HepG2 (cell line): ENCODE measurements at regions not wholly inside any gene's neighbourhood (a gene's known extent, or its start where the extent isn't known, plus 50 kb on each side); places are given as distances from the start of the nearest gene placed in this dataset.

Source experiments
- ATAC-seq: fragments of 200-7000 bp; cut with Tn5 transposase; 3 replicates; pipeline ENCODE4 v1.9.1; 2020; ENCODE audit warnings: mild to moderate bottlenecking, moderate library complexity
- BruUV-seq: library from RNA; stranded (reverse); fragments of 400-500 nt; replicated peaks from 2 replicates; lab custom pipeline; 2021; lab: Mats Ljungman, UMichigan
- CTCF ChIA-PET: fragments of 300-600 bp; formaldehyde crosslinking; extraction: SDS; loops from one replicate; lab custom pipeline; 2021; ENCODE audit warnings: low total read pairs, inconsistent platforms, low intra/inter-chr PET ratio; lab: Yijun Ruan, JAX
- POLR2A ChIA-PET: fragments of 350-600 bp; sonication (Branson Sonifier 250); formaldehyde crosslinking; loops from one replicate; lab custom pipeline; 2020; ENCODE audit warnings: antibody characterized with exemption, inconsistent platforms; lab: Yijun Ruan, JAX
- DNase-seq: peaks from one replicate; pipeline ENCODE4 v3.0.0-alpha.2; 2015; ENCODE audit warnings: low spot score
- FAIRE-seq: peaks from 3 replicates; lab custom pipeline; 2011; peaks lifted over from hg19 to GRCh38; lab: Jason Lieb, UNC
- H2AFZ ChIP-seq: one replicate; pipeline ENCODE4 v1.6.1; 2011; ENCODE audit warnings: low read length, inconsistent platforms
- H3K27ac ChIP-seq: fragments of 300-600 bp; 3 replicates; pipeline ENCODE4 v1.8.0; 2011; ENCODE audit warnings: mixed run types, mild to moderate bottlenecking, mixed read lengths, low read length, inconsistent platforms; ENCODE audit not compliant: insufficient read depth; ENCODE audit errors: extremely low read length
- H3K27me3 ChIP-seq, 2 experiments: fragments of 200-600 bp in 1 of 2; 2 replicates in 1 of 2; 3 replicates in 1 of 2; pipeline versions ENCODE4 v1.6.0 to v1.8.0; 2011; ENCODE audit warnings: low read length in 2 of 2, mild to moderate bottlenecking in 2 of 2, moderate library complexity in 2 of 2, inconsistent platforms in 1 of 2; ENCODE audit not compliant: insufficient read depth in 2 of 2, control insufficient read depth in 1 of 2
- H3K36me3 ChIP-seq, 2 experiments: fragments of 200-600 bp in 1 of 2; replicated peaks in 1 of 2; 2 replicates in 1 of 2; 3 replicates in 1 of 2; pipeline versions ENCODE4 v1.5.1 to v1.8.0; 2011; ENCODE audit warnings: low read length in 2 of 2, inconsistent platforms in 1 of 2; ENCODE audit not compliant: insufficient read depth in 2 of 2, control insufficient read depth in 1 of 2
- H3K4me1 ChIP-seq: 2 replicates; pipeline ENCODE4 v1.5.1; 2012; ENCODE audit warnings: low read length, inconsistent platforms; ENCODE audit not compliant: insufficient read depth
- H3K4me2 ChIP-seq: 2 replicates; pipeline ENCODE4 v1.6.0; 2011; ENCODE audit warnings: low read depth, low read length, inconsistent platforms
- H3K4me3 ChIP-seq, 3 experiments: fragments of 200-600 bp in 1 of 3; sonication (generic), shearing (Covaris generic) in 1 of 3; replicated peaks in 1 of 3; 2 replicates each; pipeline ENCODE4 v1.5.1; 2011 to 2016; ENCODE audit warnings: low read length in 3 of 3, inconsistent platforms in 2 of 3, low read depth in 2 of 3, mild to moderate bottlenecking in 2 of 3, control low read depth in 1 of 3, mixed read lengths in 1 of 3; ENCODE audit not compliant: insufficient read depth in 1 of 3
- H3K79me2 ChIP-seq: one replicate; pipeline ENCODE4 v1.6.1; 2011; ENCODE audit warnings: low read length, inconsistent platforms; ENCODE audit not compliant: insufficient read depth
- H3K9ac ChIP-seq: 2 replicates; pipeline ENCODE4 v1.6.0; 2011; ENCODE audit warnings: mild to moderate bottlenecking, low read depth, low read length, inconsistent platforms; ENCODE audit not compliant: insufficient read depth
- H3K9me3 ChIP-seq: 2 replicates; pipeline ENCODE4 v1.5.1; 2012; ENCODE audit warnings: mild to moderate bottlenecking, low read length
- H4K20me1 ChIP-seq: 2 replicates; pipeline ENCODE4 v1.6.0; 2011; ENCODE audit warnings: inconsistent platforms, mild to moderate bottlenecking, low read length, moderate library complexity; ENCODE audit not compliant: insufficient read depth
- FLYWCH1 ChIP-seq: sonication (generic); formaldehyde crosslinking; IDR thresholded peaks from 2 replicates; pipeline ENCODE4 v1.8.1; 2023; ENCODE audit warnings: mild to moderate bottlenecking, missing genetic modification reagents
- MAFF ChIP-seq: IDR thresholded peaks from 2 replicates; pipeline ENCODE4 v1.6.1; 2011; ENCODE audit warnings: low read depth, low read length, improper control_type of control experiment
- MAFK ChIP-seq, 2 experiments: IDR thresholded peaks in 1 of 2; conservative IDR thresholded peaks in 1 of 2; 2 replicates each; pipeline ENCODE4 v1.6.1; 2011; ENCODE audit warnings: improper control_type of control experiment in 2 of 2, low read length in 2 of 2
- ZNF619 ChIP-seq: sonication (generic); formaldehyde crosslinking; IDR thresholded peaks from 2 replicates; pipeline ENCODE4 v1.4.0; 2020; ENCODE audit warnings: mild to moderate bottlenecking, missing genetic modification reagents
- WGBS: methylation state at CpG from one replicate; pipeline ENCODE4 v1.1.6; 2017; ENCODE audit warnings: low lambda C conversion rate; 5-methylcytosine and 5-hydroxymethylcytosine counted together
- in situ Hi-C: cut with HindIII; loops from 2 replicates; pipeline ENCODE4 v1.10.0; 2017; ENCODE audit warnings: low pct_unique_long_range_greater_than_20kb; ENCODE audit not compliant: extremely low pct_ligation_motif_present
- intact Hi-C: fragments of 100-400 bp; cut with micrococcal nuclease; formaldehyde crosslinking; loops from one replicate; pipeline ENCODE4 v1.10.0; 2022; ENCODE audit not compliant: unreplicated experiment
- TF ChIP-seq, protein P1 (sequence below): sonication (generic); formaldehyde crosslinking; IDR thresholded peaks from 2 replicates; pipeline ENCODE4 v1.9.0; 2021; ENCODE audit warnings: missing genetic modification reagents, mild to moderate bottlenecking, borderline replicate concordance
- TF ChIP-seq, protein P2 (sequence below): IDR thresholded peaks from 2 replicates; pipeline ENCODE4 v1.6.1; 2016; ENCODE audit warnings: low read depth

DNA sequence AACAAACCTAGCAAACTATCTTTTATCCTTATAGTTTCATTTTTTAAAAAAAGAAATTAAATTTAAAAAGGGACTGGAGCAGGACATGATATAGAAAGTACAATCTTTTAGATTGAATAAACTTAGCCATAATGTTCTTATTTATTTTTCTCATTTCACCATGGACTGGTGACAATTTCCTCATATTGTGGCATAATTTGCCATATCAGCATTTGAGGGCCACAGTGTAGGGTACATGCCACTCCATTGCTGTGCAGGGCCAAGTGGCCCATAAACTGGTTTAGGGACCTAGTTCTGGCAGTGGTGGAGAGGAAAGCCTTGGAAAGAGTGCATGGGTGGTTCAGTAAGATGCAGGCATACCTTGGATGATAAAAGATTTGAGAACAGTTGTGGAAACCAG is 232.9 kb upstream of the ELL2 start:
- no peaks in the 10 kb centered on the region for H3K36me3 ChIP-seq
- no peak overlapping the region for H3K9ac ChIP-seq
- ChIA-PET POLR2A (no interaction called here), CTCF (no interaction called here)
- no peak for DNase-seq
- no peak for FAIRE-seq
- in situ Hi-C loops (no loop called here), intact Hi-C loops (no loop called here)
- no peak overlapping the region for H2AFZ ChIP-seq
- H3K27ac ChIP-seq = no peak overlapping the region
- no peaks in the 10 kb centered on the region for H4K20me1 ChIP-seq
- no peak overlapping the region for H3K4me3 ChIP-seq
- no peaks in the 10 kb centered on the region for H3K27me3 ChIP-seq
- BruUV-seq = no TSS peak
- TF ChIP-seq ZNF619 (CRISPR knock-in tag) (no peak), MAFK (conservative IDR thresholded peaks at IDR 0.05 in 1 of 2, IDR thresholded peaks at IDR 0.05 in 1 of 2; ENCODE audit: low read length in 2 of 2) (peak; percentile 88 to 90), MAFF (peak; percentile 84)
- TF ChIP-seq, protein P1, sequence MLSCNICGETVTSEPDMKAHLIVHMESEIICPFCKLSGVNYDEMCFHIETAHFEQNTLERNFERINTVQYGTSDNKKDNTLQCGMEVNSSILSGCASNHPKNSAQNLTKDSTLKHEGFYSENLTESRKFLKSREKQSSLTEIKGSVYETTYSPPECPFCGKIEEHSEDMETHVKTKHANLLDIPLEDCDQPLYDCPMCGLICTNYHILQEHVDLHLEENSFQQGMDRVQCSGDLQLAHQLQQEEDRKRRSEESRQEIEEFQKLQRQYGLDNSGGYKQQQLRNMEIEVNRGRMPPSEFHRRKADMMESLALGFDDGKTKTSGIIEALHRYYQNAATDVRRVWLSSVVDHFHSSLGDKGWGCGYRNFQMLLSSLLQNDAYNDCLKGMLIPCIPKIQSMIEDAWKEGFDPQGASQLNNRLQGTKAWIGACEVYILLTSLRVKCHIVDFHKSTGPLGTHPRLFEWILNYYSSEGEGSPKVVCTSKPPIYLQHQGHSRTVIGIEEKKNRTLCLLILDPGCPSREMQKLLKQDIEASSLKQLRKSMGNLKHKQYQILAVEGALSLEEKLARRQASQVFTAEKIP (CRISPR knock-in tag) = no peak
- TF ChIP-seq, all 625 proteins: peak for 2
- Histone ChIP-seq H3K9me3 (no peaks in the 10 kb centered on the region), H3K79me2 (no peaks in the 10 kb centered on the region), H3K4me2 (no peak overlapping the region), H3K4me1 (peaks cover 72% of the 10 kb centered on the region)
- no peak for ATAC-seq

DNA sequence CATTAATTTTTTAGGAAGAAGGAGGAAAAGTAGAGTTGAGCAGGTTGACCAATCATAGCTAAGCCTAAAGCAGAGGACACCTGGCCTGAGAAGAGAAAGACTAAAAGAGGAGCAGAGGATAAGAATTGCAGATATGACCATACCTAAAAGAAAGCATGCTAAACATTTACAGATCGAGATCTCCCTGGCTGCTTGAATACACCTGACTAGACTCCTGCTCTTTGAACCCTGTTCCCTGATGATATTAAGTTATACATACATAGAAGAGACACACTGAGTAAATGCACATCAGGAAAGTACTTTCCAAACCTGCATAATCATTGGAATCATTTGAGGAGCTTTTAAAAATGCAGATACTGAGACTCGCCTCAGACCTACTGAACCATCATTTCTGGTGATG is 232.3 kb upstream of the ELL2 start:
- intact Hi-C loops (no loop called here), in situ Hi-C loops (no loop called here)
- no peaks in the 10 kb centered on the region for H3K79me2 ChIP-seq
- no peak overlapping the region for H3K4me3 ChIP-seq
- TF ChIP-seq, protein P2, sequence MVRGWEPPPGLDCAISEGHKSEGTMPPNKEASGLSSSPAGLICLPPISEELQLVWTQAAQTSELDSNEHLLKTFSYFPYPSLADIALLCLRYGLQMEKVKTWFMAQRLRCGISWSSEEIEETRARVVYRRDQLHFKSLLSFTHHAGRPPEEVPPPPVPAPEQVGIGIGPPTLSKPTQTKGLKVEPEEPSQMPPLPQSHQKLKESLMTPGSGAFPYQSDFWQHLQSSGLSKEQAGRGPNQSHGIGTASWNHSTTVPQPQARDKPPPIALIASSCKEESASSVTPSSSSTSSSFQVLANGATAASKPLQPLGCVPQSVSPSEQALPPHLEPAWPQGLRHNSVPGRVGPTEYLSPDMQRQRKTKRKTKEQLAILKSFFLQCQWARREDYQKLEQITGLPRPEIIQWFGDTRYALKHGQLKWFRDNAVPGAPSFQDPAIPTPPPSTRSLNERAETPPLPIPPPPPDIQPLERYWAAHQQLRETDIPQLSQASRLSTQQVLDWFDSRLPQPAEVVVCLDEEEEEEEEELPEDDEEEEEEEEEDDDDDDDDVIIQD = 0 out of 2 replicates have a peak, but pooled peaks have one; percentile 22
- TF ChIP-seq FLYWCH1 (CRISPR knock-in tag) = no peak
- DNase-seq = peak; percentile 41
- 72% methylated on average over 2 of the region's 2 CpGs for WGBS
- FAIRE-seq = no peak
- no peak; the same call in 2 of the 3 replicates for ATAC-seq
- ChIA-PET CTCF (no interaction called here), POLR2A (no interaction called here)
- H2AFZ ChIP-seq = no peak overlapping the region
- H3K4me2 ChIP-seq = peak overlapping the region; percentile 10; the same call in 1 of the 2 replicates
- BruUV-seq = no TSS peak
- H3K9me3 ChIP-seq = no peaks in the 10 kb centered on the region
- H3K27ac ChIP-seq = no peak overlapping the region
- H3K36me3 ChIP-seq = no peaks in the 10 kb centered on the region
- H4K20me1 ChIP-seq = no peaks in the 10 kb centered on the region
- H3K27me3 ChIP-seq = no peaks in the 10 kb centered on the region
- no peak overlapping the region for H3K9ac ChIP-seq
- peaks cover 72% of the 10 kb centered on the region for H3K4me1 ChIP-seq
